H9 (cell line): ENCODE measurements at regions not wholly inside any gene's neighbourhood (a gene's known extent, or its start where the extent isn't known, plus 50 kb on each side); places are given as distances from the start of the nearest gene placed in this dataset.

Experiments
- DNase-seq: peaks from one replicate; pipeline ENCODE4 v3.0.0-alpha.2; 2017
- H2AFZ ChIP-seq: one replicate; pipeline ENCODE4 v1.6.1; 2013; ENCODE audit warnings: mild to moderate bottlenecking, low read length, control low read depth, moderate library complexity
- H2AK5ac ChIP-seq: 2 replicates; pipeline ENCODE4 v1.6.1; 2013; ENCODE audit warnings: low read length, control low read depth, mixed read lengths; ENCODE audit not compliant: insufficient read length
- H2BK120ac ChIP-seq: one replicate; pipeline ENCODE4 v1.6.1; 2013; ENCODE audit warnings: low read depth, mild to moderate bottlenecking, low read length, control low read depth, inconsistent platforms; ENCODE audit not compliant: poor library complexity, severe bottlenecking
- H2BK12ac ChIP-seq: 2 replicates; pipeline ENCODE4 v1.6.1; 2013; ENCODE audit warnings: low read length, control low read depth, mixed read lengths, low read depth; ENCODE audit not compliant: insufficient read length
- H2BK15ac ChIP-seq: 2 replicates; pipeline ENCODE4 v1.6.1; 2013; ENCODE audit warnings: low read depth, low read length, control low read depth
- H2BK20ac ChIP-seq: one replicate; pipeline ENCODE4 v1.6.1; 2013; ENCODE audit warnings: low read depth, mild to moderate bottlenecking, low read length, control low read depth, inconsistent platforms; ENCODE audit not compliant: poor library complexity, severe bottlenecking
- H2BK5ac ChIP-seq: 2 replicates; pipeline ENCODE4 v1.6.1; 2013; ENCODE audit warnings: low read length, control low read depth, mixed read lengths; ENCODE audit not compliant: insufficient read length
- H3K14ac ChIP-seq: 2 replicates; pipeline ENCODE4 v1.6.1; 2013; ENCODE audit warnings: low read length, control low read depth; ENCODE audit not compliant: insufficient read depth
- H3K18ac ChIP-seq: 2 replicates; pipeline ENCODE4 v1.6.1; 2013; ENCODE audit warnings: low read depth, mild to moderate bottlenecking, mixed read lengths, low read length, control low read depth; ENCODE audit not compliant: insufficient read length
- H3K23ac ChIP-seq: 2 replicates; pipeline ENCODE4 v1.6.1; 2013; ENCODE audit warnings: low read length, control low read depth, mixed read lengths, low read depth; ENCODE audit not compliant: insufficient read length
- H3K23me2 ChIP-seq: 2 replicates; pipeline ENCODE4 v1.6.1; 2013; ENCODE audit warnings: low read depth, mild to moderate bottlenecking, mixed read lengths, low read length, control low read depth; ENCODE audit not compliant: insufficient read length, poor library complexity, severe bottlenecking
- H3K27ac ChIP-seq: 2 replicates; pipeline ENCODE4 v1.5.1; 2013; ENCODE audit warnings: low read length, control low read depth, mixed read lengths, low read depth; ENCODE audit not compliant: insufficient read length
- H3K27me3 ChIP-seq: 2 replicates; pipeline ENCODE4 v1.6.1; 2013; ENCODE audit warnings: low read length, control low read depth, inconsistent platforms; ENCODE audit not compliant: insufficient read depth
- H3K4ac ChIP-seq: 2 replicates; pipeline ENCODE4 v1.6.1; 2013; ENCODE audit warnings: low read depth, mild to moderate bottlenecking, control low read depth, inconsistent platforms, low read length, moderate library complexity
- H3K4me1 ChIP-seq: 2 replicates; pipeline ENCODE4 v1.6.1; 2013; ENCODE audit warnings: low read length, control low read depth, inconsistent platforms; ENCODE audit not compliant: insufficient read depth
- H3K4me2 ChIP-seq: 2 replicates; pipeline ENCODE4 v1.6.1; 2013; ENCODE audit warnings: low read length, control low read depth, mixed read lengths; ENCODE audit not compliant: insufficient read length, insufficient read depth
- H3K56ac ChIP-seq: 2 replicates; pipeline ENCODE4 v1.6.1; 2013; ENCODE audit warnings: low read depth, mild to moderate bottlenecking, mixed read lengths, low read length, control low read depth; ENCODE audit not compliant: insufficient read length
- H3K79me1 ChIP-seq: 2 replicates; pipeline ENCODE4 v1.6.1; 2013; ENCODE audit warnings: low read depth, mild to moderate bottlenecking, moderate library complexity, low read length, control low read depth, inconsistent platforms; ENCODE audit not compliant: insufficient read depth, poor library complexity, severe bottlenecking
- H3K79me2 ChIP-seq: 2 replicates; pipeline ENCODE4 v1.6.1; 2013; ENCODE audit warnings: low read length, control low read depth, inconsistent platforms; ENCODE audit not compliant: insufficient read depth
- H3K9ac ChIP-seq: 2 replicates; pipeline ENCODE4 v1.6.1; 2013; ENCODE audit warnings: low read length, control low read depth, mixed read lengths; ENCODE audit not compliant: insufficient read length; ENCODE audit errors: extremely low read depth
- H3K9me3 ChIP-seq: one replicate; pipeline ENCODE4 v1.6.1; 2013; ENCODE audit warnings: low read depth, low read length, inconsistent platforms; ENCODE audit not compliant: control insufficient read depth
- H3T11ph ChIP-seq: one replicate; pipeline ENCODE4 v1.6.1; 2013; ENCODE audit warnings: mild to moderate bottlenecking, low read length, control low read depth, inconsistent platforms
- H4K20me1 ChIP-seq: one replicate; pipeline ENCODE4 v1.6.1; 2013; ENCODE audit not compliant: control insufficient read depth, insufficient read length, insufficient read depth
- H4K5ac ChIP-seq: 2 replicates; pipeline ENCODE4 v1.6.1; 2013; ENCODE audit warnings: low read depth, mild to moderate bottlenecking, mixed read lengths, low read length, control low read depth; ENCODE audit not compliant: insufficient read length
- H4K8ac ChIP-seq: replicated peaks from 2 replicates; pipeline ENCODE4 v1.6.1; 2013; ENCODE audit warnings: low read length, control low read depth, mixed read lengths, low read depth; ENCODE audit not compliant: insufficient read length
- H4K91ac ChIP-seq: 2 replicates; pipeline ENCODE4 v1.6.1; 2013; ENCODE audit warnings: low read depth, mild to moderate bottlenecking, moderate library complexity, mixed read lengths, low read length, control low read depth; ENCODE audit not compliant: insufficient read length
- H3K27ac Mint-ChIP-seq, 3 experiments: 2 replicates in 2 of 3; 3 replicates in 1 of 3; pipeline ENCODE4 v1.8.0; 2020 to 2021; ENCODE audit warnings: mixed read lengths in 3 of 3, mild to moderate bottlenecking in 1 of 3, moderate library complexity in 1 of 3
- H3K27me3 Mint-ChIP-seq: 2 replicates; pipeline ENCODE4 v1.8.0; 2021; ENCODE audit warnings: low read depth, mild to moderate bottlenecking, moderate library complexity, mixed read lengths
- H3K36me3 Mint-ChIP-seq, 3 experiments: 2 replicates in 2 of 3; 3 replicates in 1 of 3; pipeline ENCODE4 v1.8.0; 2020 to 2021; ENCODE audit warnings: low read depth in 3 of 3, mixed read lengths in 3 of 3; ENCODE audit not compliant: insufficient read depth in 1 of 3
- H3K4me1 Mint-ChIP-seq, 2 experiments: 2 replicates each; pipeline ENCODE4 v1.8.0; 2020; ENCODE audit warnings: mixed read lengths in 2 of 2
- H3K4me3 Mint-ChIP-seq, 2 experiments: 2 replicates in 1 of 2; 3 replicates in 1 of 2; pipeline ENCODE4 v1.8.0; 2020 to 2021; ENCODE audit warnings: mild to moderate bottlenecking in 2 of 2, mixed read lengths in 2 of 2, moderate library complexity in 1 of 2
- H3K9me3 Mint-ChIP-seq, 2 experiments: 2 replicates in 1 of 2; 3 replicates in 1 of 2; pipeline ENCODE4 v1.8.0; 2020; ENCODE audit warnings: mild to moderate bottlenecking in 2 of 2, mixed read lengths in 2 of 2, moderate library complexity in 1 of 2
- CTCF ChIP-seq: fragments of 200-600 bp; sonication (generic); conservative IDR thresholded peaks from 3 replicates; pipeline ENCODE4 v1.8.0; 2021; ENCODE audit warnings: antibody characterized with exemption, mild to moderate bottlenecking
- WGBS: extraction: QIAGEN DNeasy Blood & Tissue Kit; methylation state at CpG from one replicate; pipeline ENCODE4 v1.1.7; 2013; ENCODE audit warnings: missing lambda C conversion rate, low lambda C conversion rate, mixed read lengths; ENCODE audit not compliant: insufficient read length; ENCODE audit errors: extremely low coverage; 5-methylcytosine and 5-hydroxymethylcytosine counted together

GRCh38 chr1:168825129-168825528 is 96.1 kb upstream of the DPT start:
- no peak for DNase-seq
- no peaks in the 10 kb centered on the region for H4K20me1 ChIP-seq
- TF ChIP-seq CTCF: no peak
- H2AK5ac ChIP-seq: no peak overlapping the region
- H3T11ph ChIP-seq: no peak overlapping the region
- no peak overlapping the region for H2BK5ac ChIP-seq
- no peak overlapping the region for H2AFZ ChIP-seq
- H3K4me1 ChIP-seq: no peaks in the 10 kb centered on the region
- H3K23me2 ChIP-seq: no peaks in the 10 kb centered on the region
- no peaks in the 10 kb centered on the region for H3K79me2 ChIP-seq
- no peaks in the 10 kb centered on the region for H3K79me1 ChIP-seq
- H3K27ac Mint-ChIP-seq: no peak overlapping the region
- H3K4me2 ChIP-seq: no peak overlapping the region
- peaks cover 0 to 3% of the 10 kb centered on the region in 2 experiments; a peak in 2 of 5 replicates for H3K9me3 Mint-ChIP-seq
- H3K4me1 Mint-ChIP-seq: peaks cover 14 to 15% of the 10 kb centered on the region in 2 experiments
- H3K27ac ChIP-seq: no peak overlapping the region
- no peak overlapping the region for H3K14ac ChIP-seq
- H3K36me3 Mint-ChIP-seq: peaks cover 0 to 4% (median 0%) of the 10 kb centered on the region in 3 experiments; a peak in 1 of 7 replicates
- H3K9me3 ChIP-seq: no peaks in the 10 kb centered on the region
- H3K56ac ChIP-seq: no peak overlapping the region
- H4K91ac ChIP-seq: no peak overlapping the region
- no peak overlapping the region for H3K9ac ChIP-seq
- H3K4me3 Mint-ChIP-seq: no peak overlapping the region
- H2BK15ac ChIP-seq: no peak overlapping the region
- no peak overlapping the region for H3K4ac ChIP-seq
- no peak overlapping the region for H2BK20ac ChIP-seq
- no peak overlapping the region for H2BK12ac ChIP-seq
- H4K8ac ChIP-seq: no peak overlapping the region
- no peaks in the 10 kb centered on the region; the same call in 1 of the 2 replicates for H3K27me3 Mint-ChIP-seq
- no peaks in the 10 kb centered on the region for H3K27me3 ChIP-seq
- no peak overlapping the region for H3K18ac ChIP-seq
- no peak overlapping the region for H4K5ac ChIP-seq
- WGBS: no CpG with 5 or more reads among the region's 1 CpG
- H2BK120ac ChIP-seq: no peak overlapping the region
- no peak overlapping the region for H3K23ac ChIP-seq
